ENCODE measurements at regions not wholly inside any gene's neighbourhood (a gene's known extent, or its start where the extent isn't known, plus 50 kb on each side); places are given as distances from the start of the nearest gene placed in this dataset.

GRCh38 chr1:60813071-60813470 lies 269.3 kb upstream of the NFIA start:
- Histone ChIP-seq H3F3A (ENCODE audit: control insufficient read depth, insufficient read depth) (no peaks in the 10 kb centered on the region), H3K27ac (ENCODE audit: low read depth, low read length) (no peak overlapping the region), H3K4me1 (ENCODE audit: control insufficient read depth, low read length) (no peaks in the 10 kb centered on the region), H3K79me2 (ENCODE audit: control insufficient read depth, low read length) (no peaks in the 10 kb centered on the region), H3K4me2 (ENCODE audit: low read length) (no peak overlapping the region), H3K36me3 (ENCODE audit: control insufficient read depth, low read length) (no peaks in the 10 kb centered on the region), H3K9me3 (ENCODE audit: control insufficient read depth, insufficient read depth, low read length) (no peaks in the 10 kb centered on the region), H3K4me3 (ENCODE audit: low read length) (no peak overlapping the region), H3K27me3 (ENCODE audit: control insufficient read depth, low read length) (no peaks in the 10 kb centered on the region), H3K9me2 (replicated peaks; ENCODE audit: control insufficient read depth, low read length) (no peaks in the 10 kb centered on the region), H4K20me1 (ENCODE audit: control insufficient read depth, insufficient read depth, low read depth, low read length) (no peaks in the 10 kb centered on the region)
- TF ChIP-seq EZH2phosphoT487 (IDR thresholded peaks at IDR 0.05; ENCODE audit: borderline replicate concordance, low read length) (no peak), CTCF (IDR thresholded peaks at IDR 0.05; ENCODE audit: low read depth, low read length, poor library complexity, severe bottlenecking) (no peak)

GRCh38 chr1:60809204-60809980 lies 273.0 kb upstream of the NFIA start:
- no peaks in the 10 kb centered on the region for H3F3A ChIP-seq (ENCODE audit: control insufficient read depth, insufficient read depth)
- H3K36me3 ChIP-seq (ENCODE audit: control insufficient read depth, low read length) = no peaks in the 10 kb centered on the region
- H3K27ac ChIP-seq (ENCODE audit: low read depth, low read length) = no peak overlapping the region
- TF ChIP-seq EZH2phosphoT487 (IDR thresholded peaks at IDR 0.05; ENCODE audit: borderline replicate concordance, low read length) (no peak), CTCF (IDR thresholded peaks at IDR 0.05; ENCODE audit: low read depth, low read length, poor library complexity, severe bottlenecking) (no peak)
- H3K4me1 ChIP-seq (ENCODE audit: control insufficient read depth, low read length) = no peaks in the 10 kb centered on the region
- H4K20me1 ChIP-seq (ENCODE audit: control insufficient read depth, insufficient read depth, low read depth, low read length) = no peaks in the 10 kb centered on the region
- no peaks in the 10 kb centered on the region for H3K79me2 ChIP-seq (ENCODE audit: control insufficient read depth, low read length)
- H3K9me2 ChIP-seq (replicated peaks; ENCODE audit: control insufficient read depth, low read length) = no peaks in the 10 kb centered on the region
- no peaks in the 10 kb centered on the region for H3K9me3 ChIP-seq (ENCODE audit: control insufficient read depth, insufficient read depth, low read length)
- no peak overlapping the region for H3K4me2 ChIP-seq (ENCODE audit: low read length)
- H3K27me3 ChIP-seq (ENCODE audit: control insufficient read depth, low read length) = no peaks in the 10 kb centered on the region
- no peak overlapping the region for H3K4me3 ChIP-seq (ENCODE audit: low read length)

- H3K79me2 ChIP-seq (ENCODE audit: control insufficient read depth, low read length) = no peaks in the 10 kb centered on the region
- no peaks in the 10 kb centered on the region for H4K20me1 ChIP-seq (ENCODE audit: control insufficient read depth, insufficient read depth, low read depth, low read length)
- H3K9me3 ChIP-seq (ENCODE audit: control insufficient read depth, insufficient read depth, low read length) = no peaks in the 10 kb centered on the region
- H3K4me2 ChIP-seq (ENCODE audit: low read length) = no peak overlapping the region
- no peaks in the 10 kb centered on the region for H3K27me3 ChIP-seq (ENCODE audit: control insufficient read depth, low read length)
- no peaks in the 10 kb centered on the region for H3F3A ChIP-seq (ENCODE audit: control insufficient read depth, insufficient read depth)
- no peaks in the 10 kb centered on the region for H3K4me1 ChIP-seq (ENCODE audit: control insufficient read depth, low read length)
- no peaks in the 10 kb centered on the region for H3K9me2 ChIP-seq (replicated peaks; ENCODE audit: control insufficient read depth, low read length)
- TF ChIP-seq CTCF (IDR thresholded peaks at IDR 0.05; ENCODE audit: low read depth, low read length, poor library complexity, severe bottlenecking) (no peak), EZH2phosphoT487 (IDR thresholded peaks at IDR 0.05; ENCODE audit: borderline replicate concordance, low read length) (no peak)
- no peak overlapping the region for H3K27ac ChIP-seq (ENCODE audit: low read depth, low read length)
- H3K36me3 ChIP-seq (ENCODE audit: control insufficient read depth, low read length) = no peaks in the 10 kb centered on the region
- H3K4me3 ChIP-seq (ENCODE audit: low read length) = no peak overlapping the region
These were observed 273.7 kb upstream of the NFIA start for GRCh38 chr1:60808676-60809075.

Data from DOHH2 (cell line).